ENCODE measurements at regions not wholly inside any gene's neighbourhood (a gene's known extent, or its start where the extent isn't known, plus 50 kb on each side); places are given as distances from the start of the nearest gene placed in this dataset.

DNA sequence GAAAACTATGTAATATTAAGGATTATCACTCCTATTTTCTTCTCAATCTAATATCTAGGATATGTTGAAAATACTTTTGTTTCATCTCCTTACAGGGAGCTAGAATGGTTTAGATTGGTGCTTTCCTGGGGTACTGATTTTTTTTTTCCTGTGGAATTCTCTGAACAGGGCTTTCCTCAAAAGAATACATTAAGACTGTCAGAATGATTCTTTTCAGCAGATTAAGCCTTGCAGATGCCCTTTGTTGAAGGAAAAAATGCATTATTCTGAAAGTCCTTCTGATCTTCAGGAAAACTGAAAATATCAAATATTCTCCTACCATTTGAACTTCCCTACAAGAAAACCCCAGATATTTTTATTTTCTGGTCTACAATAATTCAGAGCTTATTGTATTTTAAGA lies 178.9 kb downstream of the SOX4 start:
- TF ChIP-seq CTCF (IDR thresholded peaks at IDR 0.05; ENCODE audit: low read length), result no peak
- no peak for TF ChIP-seq EZH2 (IDR thresholded peaks at IDR 0.05; ENCODE audit: borderline replicate concordance, low read length)

All from OCI-LY1 (cell line).